HG02943 (cell line): ENCODE measurements at regions not wholly inside any gene's neighbourhood (a gene's known extent, or its start where the extent isn't known, plus 50 kb on each side); places are given as distances from the start of the nearest gene placed in this dataset.
A peak's percentile ranks its signal among the peaks of the same experiment; 100 is the strongest.
"Not testable (repeated sequence)": the region's sequence is repeated elsewhere in the genome, so short reads cannot be mapped to it uniquely, and the experiment has no call there.

Experiments
- ATAC-seq: cut with Tn5 transposase; IDR thresholded peaks from one replicate; pipeline ENCODE4 v1.9.1; 2021; ENCODE audit warnings: mild to moderate bottlenecking, low read depth, moderate library complexity; ENCODE audit not compliant: unreplicated experiment

DNA sequence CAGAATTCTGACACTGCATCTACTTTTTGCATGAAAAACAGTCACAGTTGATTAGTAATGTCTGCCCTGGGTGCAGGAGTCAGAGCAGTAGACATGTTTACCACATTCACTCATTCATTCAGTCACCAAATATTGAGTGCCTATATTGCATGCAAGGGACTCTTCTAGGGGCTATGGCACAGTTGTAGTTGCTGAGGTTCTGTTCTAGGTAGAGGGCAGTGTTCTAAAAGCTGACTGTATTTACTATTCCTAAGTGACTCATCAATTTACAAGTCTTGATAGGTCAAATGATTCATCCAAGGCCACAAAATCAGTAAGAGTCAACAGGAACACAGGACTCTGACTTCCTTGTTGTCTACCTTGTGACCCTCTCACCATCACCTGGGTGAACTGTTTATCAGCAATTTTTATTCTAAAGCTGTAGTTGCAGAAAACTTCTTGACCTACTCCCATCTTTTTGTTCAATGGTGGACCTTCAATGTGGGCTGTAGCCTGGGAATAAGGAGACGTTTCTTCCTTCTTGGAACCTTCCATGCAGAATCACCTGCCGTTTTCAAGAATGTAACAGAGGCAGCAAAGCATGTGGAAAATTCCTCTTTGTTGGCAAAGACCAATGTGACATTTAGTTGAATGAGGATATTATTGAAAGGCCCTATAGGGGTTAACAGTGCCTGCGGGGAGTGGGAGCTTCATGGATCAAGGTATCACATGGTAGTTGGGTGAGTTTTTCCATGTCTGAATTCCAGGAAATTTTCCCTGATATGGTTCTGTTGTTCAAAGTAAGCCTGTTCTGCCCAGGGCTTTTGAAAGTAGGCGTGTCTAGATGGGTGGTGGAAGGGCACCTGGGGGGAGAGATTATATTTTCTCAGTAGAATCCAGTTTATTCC lies 223.2 kb downstream of the KTN1 start:
- ATAC-seq, result no peak

GRCh38 chr14:55803873-55804553 lies 224.0 kb downstream of the KTN1 start:
- no peak for ATAC-seq

DNA sequence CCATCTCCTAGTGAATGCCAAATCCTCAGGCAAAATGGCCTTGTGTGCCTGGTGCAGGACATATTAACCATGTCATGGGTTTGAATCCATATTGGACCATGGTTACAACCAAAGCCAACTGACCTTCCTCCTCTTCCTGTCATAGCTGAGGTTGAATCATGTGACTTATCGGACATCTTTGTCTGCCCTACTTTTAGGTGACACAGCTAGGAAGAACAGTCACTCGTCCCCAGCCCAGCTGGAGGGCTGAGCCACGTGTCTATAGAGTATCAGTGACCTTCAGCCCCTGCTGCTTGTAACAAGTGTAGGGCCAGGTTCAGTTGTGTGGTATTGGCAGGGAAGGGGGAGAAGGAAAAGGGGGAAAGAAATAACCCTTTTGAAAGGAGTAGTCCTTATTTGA lies 225.2 kb downstream of the KTN1 start:
- ATAC-seq, result no peak

- ATAC-seq, result peak; percentile 79
Measured at GRCh38 chr14:55807053-55807880, 227.3 kb downstream of the KTN1 start.

DNA sequence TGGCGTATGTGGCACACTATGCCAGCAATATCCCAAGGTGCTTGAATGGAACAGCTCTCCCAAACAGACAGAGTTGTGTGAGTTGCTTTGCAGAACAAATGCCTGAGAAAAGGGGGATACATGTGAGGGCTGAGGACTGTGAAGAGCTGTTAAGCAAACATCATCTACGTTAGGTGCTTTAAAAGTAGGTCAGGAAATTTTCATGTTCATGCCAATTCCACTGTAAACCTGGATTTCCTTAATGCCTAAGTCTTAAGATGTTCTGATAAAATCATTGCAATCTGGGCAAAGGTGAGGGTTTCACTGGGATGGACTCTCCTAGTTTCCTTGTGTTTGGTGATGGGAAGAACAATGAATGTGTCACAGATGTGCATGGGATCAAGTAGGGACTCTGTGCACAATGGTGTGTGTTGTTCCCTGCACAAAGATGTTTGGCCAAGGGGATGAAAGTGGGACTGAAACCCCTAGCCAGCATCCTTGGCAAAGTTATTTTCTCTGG lies 227.9 kb downstream of the KTN1 start:
- no peak for ATAC-seq

DNA sequence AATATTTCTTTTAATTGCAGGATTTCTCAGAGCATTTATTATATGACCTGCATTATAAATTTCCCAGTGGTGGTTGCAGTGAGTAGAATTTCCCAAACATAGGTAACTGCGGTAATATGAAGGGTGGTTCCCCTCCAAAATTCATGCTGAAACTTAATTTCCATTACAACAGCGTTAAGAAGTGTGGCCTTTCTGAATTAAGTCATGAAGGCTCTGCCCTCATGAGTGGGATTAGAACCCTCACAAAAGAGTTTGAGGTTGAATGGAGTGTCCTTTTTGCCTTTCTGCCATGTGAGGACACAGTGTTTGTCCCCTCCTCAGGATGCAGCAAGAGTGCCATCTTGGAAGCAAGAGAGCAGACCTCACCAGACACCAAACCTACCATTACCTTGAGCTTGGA lies 233.6 kb downstream of the KTN1 start:
- no peak for ATAC-seq

GRCh38 chr14:55814064-55814463 lies 234.1 kb downstream of the KTN1 start:
- ATAC-seq, result no peak

GRCh38 chr14:55814873-55815272 lies 234.9 kb downstream of the KTN1 start:
- no peak for ATAC-seq

DNA sequence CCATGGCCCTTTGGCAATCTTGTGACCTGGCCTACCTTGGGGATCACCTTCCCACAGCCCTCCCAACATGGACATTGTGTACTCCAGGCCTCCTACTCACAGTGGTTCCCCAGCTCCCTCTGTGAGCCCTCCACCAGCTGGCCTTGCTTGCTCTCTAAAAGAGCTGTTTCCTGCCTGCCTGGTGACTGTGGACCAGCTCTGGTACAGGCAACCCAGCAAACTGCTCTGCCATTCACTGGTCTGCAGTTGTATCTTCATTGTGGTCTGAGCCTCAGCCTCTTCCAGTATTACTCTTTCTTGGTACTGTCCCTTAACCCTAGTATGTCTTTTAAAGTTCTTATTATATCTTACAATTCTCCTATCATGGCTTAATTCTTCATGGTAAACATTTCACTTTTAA lies 236.2 kb downstream of the KTN1 start:
- no peak for ATAC-seq

DNA sequence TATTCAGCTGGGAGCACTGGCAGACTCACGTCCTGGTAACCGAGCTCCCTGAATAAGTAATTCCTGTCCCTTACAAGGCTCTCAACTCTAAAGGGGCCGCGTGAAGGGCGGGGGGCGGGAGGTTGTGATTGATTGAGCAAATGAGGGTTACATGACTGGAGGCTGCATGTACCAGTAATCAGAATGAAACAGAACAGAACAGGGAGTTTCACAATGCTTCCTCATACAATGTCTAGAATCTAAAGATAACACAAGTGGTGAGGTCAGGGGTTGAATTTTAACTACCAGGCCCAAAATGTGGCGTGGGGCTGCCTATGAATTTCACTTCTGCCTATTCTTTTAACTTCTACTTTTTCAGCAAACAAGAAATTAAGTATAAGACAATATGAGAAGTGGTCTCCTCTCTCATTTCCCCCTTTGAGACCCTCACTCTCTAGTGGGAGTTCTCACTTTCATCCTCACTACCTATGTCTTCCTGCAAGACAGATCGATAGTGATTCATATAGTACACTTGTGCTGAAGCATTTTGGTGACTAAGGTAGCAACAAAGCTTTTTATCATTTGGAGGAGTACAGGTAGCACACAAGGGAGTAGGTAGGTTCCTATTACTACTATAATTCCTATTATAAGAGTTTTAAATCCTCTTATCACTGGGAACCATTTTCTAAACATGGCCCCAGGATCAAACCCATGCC lies 239.8 kb downstream of the KTN1 start:
- ATAC-seq, result peak; percentile 90

DNA sequence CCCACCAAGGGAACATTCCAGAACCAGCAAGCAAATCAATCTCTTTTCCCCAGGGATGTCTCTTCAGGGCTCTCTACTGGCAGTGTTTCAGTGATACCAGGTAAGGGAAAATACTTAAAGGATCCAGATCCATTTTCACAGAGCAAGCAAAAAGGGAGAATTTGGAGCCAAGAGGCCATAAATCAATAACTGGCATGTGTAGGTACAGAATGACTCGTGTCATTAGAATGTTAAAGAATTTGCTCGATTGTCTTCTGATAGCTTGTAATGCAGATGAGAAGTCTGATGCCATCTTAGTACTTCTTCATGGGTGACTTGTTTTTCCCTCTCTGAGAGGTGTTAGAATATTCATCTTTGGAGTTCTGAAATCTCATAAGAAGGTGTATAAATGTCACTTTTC lies 242.9 kb downstream of the KTN1 start:
- ATAC-seq, result no peak

GRCh38 chr14:55832122-55832911 lies 252.3 kb downstream of the KTN1 start:
- no peak for ATAC-seq

- no peak for ATAC-seq
Measured at GRCh38 chr14:55832974-55833373, 253.0 kb downstream of the KTN1 start.

DNA sequence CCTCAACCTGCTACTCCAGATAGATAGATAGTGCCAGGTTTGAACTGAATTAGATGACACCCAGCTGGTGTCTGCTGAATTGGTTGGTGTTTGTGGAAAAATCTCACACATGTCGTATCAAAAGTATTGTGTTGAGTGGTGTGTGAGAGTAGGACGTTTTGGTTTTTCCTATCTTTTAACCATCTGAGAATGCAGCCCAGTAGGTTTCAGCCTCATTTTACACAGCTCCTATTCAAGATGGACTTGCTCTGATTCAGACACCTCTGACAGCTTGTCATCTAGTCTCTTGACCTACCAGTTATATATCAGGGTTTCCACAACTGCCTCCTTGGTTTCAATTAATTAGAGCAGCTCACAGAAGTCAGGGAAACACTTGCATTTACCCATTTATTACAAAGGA lies 254.4 kb downstream of the KTN1 start:
- no peak for ATAC-seq

GRCh38 chr14:55835985-55836384 lies 256.0 kb downstream of the KTN1 start:
- ATAC-seq, result no peak

DNA sequence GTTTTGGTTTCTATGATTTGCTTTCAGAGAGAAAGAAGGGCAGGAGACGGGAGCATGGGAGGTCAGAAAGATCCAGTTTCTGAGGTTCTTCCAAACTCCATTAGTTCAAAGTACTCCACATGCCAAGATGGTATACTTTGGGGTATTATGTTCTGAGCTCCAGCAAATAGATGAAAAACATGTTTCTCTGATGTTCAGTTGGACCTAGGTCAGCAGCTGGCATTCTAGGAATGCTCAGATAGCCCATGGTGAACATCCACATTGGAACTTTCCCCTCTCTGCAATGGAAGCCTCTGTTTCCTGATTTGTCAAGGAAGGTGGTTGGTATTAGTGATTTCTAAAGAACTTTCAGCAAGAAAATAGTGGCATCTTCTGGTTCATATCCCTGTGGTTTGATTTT lies 257.5 kb downstream of the KTN1 start:
- ATAC-seq, result no peak

- no peak for ATAC-seq
Measured at GRCh38 chr14:55838529-55839052, 258.6 kb downstream of the KTN1 start.

- ATAC-seq, result not testable (repeated sequence)
Measured at GRCh38 chr14:55839301-55839947, 259.4 kb downstream of the KTN1 start.

DNA sequence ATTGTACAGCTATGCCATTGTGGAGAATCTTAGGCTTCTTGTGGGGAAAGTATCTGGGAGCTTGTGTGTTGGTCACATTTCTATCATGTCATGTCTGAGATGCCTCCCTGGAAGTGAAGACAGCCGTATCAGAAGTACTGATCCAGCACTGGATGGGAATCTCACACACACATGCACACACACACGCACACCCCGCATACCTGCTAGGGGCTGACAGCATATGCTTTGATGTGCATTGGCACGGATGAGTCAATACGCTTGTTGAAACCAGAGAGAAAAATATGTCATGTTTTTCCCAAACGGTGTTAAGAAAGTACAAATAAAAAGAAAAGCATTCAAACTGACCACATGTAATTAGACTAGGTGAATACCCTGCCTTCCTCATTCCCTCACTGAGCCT lies 260.8 kb downstream of the KTN1 start:
- ATAC-seq, result no peak
